Left cardiac atrium (tissue), 4 donors: ENCODE measurements at regions not wholly inside any gene's neighbourhood (a gene's known extent, or its start where the extent isn't known, plus 50 kb on each side); places are given as distances from the start of the nearest gene placed in this dataset.

Experiments
- ATAC-seq, 2 donors: fragments of 200-7000 bp; cut with Tn5 transposase; one replicate each; pipeline ENCODE4 v1.9.1; 2020; ENCODE audit warnings: mild to moderate bottlenecking in 2 of 2, moderate library complexity in 2 of 2
- DNase-seq: peaks from one replicate; pipeline ENCODE4 v3.0.0-alpha.2; 2020
- intact Hi-C, 2 donors: fragments of 100-400 bp; cut with DNase I; formaldehyde crosslinking; loops; one replicate each; pipeline versions ENCODE4 v1.14.1 to v1.15.1; 2022 to 2023
- donor health status: DM: no; HTN: yes; CAD: no.
- donor health status: DM: no; HTN: yes; CAD: no; lungs with severe emphysema.
- donor health status: DM: yes; HTN: yes; CAD: no.
- donor health status: Dilated cardiomyopathy.

DNA sequence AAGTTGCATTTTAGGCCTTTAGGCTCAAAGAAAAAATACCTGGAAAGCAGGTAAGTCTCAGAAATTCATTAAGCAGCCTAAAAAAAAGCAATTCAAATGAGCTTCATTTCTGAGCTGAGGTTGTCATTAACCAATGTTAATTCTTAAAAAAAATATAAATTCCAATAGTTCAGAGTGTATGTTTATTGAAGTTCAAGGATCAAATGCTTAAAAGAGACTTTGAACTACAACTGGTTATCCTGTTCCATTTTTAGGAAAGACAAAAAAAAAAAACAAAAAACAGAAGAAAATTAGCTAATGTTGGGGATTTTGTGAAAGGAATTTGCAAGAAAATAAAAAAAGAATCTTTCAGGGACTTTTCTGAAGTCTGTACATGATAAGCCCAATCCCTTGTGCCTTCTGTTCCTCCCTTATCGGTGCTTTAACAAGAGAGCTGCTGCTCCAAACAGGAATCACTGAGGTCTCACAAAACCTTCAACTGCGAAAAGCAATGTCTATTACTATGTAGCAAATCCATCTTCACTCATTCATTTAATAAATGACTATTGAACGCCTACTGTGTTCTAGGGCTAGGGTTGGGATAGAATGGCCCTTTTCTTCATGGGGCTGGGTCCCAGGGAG, 90.3 kb downstream of the FOXF2 start:
- intact Hi-C loops, result no loop called here
- no peak for ATAC-seq
- no peak for DNase-seq

DNA sequence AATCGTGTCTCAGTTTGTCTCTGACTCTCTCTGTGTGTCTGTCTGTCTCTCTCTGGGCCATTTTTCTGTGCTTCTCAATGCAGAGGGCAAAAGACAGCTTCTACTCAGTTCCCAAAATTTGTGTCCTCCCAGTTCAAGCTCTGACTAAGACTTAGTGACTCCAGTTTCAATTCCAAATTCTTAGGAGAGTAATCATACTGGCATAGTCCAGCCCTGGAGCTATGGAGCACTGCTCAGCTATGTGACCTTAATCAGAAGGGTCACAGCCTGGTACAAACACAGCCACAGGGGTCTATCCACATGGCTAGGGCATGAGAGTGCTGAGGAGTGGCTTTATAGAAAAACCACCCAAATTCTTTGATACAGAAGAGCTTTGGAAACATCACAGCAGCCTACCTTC, 91.9 kb downstream of the FOXF2 start:
- DNase-seq (no peak), ATAC-seq (peak in 1 of 2 donors; percentile 30)
- intact Hi-C loops, result no loop called here

DNA sequence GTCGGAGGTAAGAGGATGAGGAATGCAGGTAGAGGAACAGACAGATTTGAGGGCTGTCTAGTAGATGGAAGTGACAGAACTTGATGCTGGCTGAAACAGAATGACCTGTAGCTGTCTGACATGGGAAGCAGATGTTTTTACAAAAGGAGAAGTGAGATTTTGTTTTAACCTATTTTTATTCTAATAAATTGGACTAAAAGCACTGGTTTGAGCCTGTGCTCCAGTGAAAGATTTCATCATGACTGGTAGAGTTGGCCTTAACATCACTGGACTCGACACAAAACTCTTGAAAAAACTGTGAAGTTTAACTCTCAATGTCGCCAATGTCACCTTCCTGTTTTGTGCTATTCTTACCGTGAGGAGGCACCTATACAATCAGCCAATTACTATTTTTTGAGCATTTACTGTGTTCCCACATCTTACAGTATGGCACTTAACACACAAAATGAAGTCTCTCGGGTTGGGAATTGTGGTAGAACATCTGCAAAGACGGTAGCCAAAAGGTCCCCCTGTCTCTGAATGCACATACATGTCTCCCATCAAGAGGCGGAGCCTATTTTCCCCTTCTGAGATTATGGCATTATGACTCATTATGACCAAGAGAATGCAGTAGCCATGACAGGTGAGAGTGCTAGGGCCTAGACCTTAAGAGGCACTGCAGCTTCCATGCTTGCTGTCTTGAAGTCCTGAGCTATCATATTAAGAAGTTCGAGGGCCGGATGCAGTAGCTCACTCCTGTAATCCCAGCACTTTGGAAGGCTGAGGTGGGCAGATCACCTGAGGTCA, 93.2 kb downstream of the FOXF2 start:
- ATAC-seq (no peak), DNase-seq (no peak)
- intact Hi-C loops, result no loop called here

DNA sequence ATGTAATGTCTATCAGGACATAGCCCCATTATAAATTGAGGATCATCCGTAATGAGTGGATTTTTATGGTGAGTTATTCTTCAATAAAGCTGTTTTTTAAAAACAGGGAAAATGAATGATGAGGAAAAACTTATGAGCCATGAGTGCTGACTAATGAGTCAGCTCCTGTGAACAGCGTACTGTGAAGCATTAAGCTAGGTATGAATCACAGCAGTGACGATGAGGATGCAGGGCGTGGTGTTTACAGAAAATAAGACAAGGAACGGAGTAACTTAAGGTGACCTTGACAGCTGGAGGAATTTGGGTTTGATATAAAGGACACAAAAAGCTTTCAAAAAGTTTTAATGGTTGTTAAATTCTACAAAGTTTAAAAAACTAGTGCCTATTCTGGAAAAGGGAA, 96.3 kb downstream of the FOXF2 start:
- DNase-seq (no peak), ATAC-seq (peak in 1 of 2 donors; percentile 58)
- intact Hi-C loops, result no loop called here

DNA sequence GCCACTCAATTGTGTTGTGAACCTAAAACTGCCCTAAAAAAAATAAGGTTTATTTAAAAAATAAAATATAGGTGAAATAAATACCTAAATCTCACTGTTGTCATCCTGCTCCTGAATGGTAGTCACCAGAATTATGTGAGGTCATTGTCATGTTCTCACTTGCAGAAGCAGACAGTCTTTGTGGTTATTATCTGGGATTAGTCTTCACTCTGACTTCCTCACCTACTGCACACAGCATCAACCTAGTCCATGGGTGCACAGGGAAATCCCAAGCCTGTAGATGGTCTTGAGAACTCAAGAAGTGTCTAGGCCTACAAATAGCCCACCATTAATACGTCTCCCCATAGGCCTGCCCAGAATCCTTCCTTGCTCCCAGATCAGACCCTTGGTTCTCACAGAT, 97.0 kb downstream of the FOXF2 start:
- intact Hi-C loops, result no loop called here
- DNase-seq, result no peak
- no peak for ATAC-seq

DNA sequence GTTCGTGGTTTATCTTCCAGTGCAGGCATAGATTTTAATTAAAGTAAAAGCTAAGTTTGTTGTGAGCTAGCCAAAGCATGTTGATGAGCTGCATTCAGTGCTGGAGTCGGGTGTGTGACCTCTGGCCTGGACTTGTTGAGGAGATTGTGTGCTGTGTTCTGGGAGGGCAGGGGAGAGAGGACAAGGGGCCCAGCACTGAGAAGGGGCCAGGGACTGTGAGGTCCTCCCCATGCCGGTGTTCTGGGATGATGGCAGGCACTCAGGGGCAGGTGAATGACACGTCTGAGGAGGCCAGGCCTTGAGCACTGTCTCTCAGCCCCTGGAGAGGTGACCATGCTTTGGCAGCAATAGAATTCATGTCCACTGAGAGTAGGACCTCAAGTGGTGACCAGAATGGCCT, 97.9 kb downstream of the FOXF2 start:
- intact Hi-C loops, result no loop called here
- ATAC-seq (no peak), DNase-seq (no peak)

DNA sequence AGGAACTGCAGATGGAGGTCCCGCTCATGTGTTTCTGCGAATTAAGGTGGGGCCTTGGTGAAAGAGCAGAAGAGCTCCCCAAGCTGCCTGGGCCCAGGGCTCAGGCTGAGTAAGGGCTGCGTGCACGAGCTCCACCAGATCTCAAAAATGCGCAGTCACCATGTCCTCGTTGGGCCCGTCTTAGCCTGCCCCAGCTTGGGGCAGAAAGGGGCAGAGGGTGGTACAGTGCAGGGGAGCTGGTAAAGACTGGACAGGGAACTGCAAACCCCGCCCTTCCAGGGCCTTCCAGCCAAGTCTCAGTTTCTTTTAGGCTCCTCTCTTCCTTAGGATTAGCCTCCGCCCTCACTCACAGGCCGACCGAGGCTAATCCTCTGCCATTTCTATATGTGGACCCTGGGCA, 101.6 kb downstream of the FOXF2 start:
- intact Hi-C loops, result no loop called here
- no peak for ATAC-seq
- DNase-seq, result no peak

DNA sequence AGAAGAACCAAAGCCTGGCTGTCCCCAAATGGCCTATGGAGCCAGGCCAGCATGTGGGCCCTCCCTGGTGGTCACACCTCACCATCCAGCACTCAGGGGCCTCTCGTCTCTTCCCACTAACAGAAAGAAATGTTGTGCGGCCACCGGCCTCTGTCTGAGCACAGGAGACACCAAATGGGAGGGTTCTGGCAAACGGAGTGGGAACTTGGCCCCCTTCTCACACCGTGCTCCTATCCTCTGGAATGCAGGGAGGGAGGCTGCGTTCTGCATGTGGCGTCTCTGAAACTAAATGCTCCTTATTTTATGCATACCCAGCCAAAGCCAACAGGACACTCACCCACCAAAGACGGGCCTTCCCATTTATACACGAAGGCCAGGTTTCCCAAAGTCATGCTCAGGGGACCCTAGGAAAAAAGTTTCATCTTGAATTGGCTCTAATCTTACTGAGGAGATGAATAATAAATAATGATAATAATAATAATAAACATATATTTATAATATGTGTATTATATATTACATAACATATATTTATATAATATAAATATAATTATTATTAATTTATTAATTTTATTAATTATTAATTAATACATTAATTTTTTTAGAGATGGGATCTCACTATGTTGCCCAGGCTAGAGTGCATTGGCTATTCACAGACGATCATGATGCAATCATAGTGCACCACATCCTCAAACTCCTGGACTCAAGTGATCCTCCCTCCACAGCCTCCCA, 102.4 kb downstream of the FOXF2 start:
- intact Hi-C loops, result no loop called here
- ATAC-seq (no peak), DNase-seq (no peak)

DNA sequence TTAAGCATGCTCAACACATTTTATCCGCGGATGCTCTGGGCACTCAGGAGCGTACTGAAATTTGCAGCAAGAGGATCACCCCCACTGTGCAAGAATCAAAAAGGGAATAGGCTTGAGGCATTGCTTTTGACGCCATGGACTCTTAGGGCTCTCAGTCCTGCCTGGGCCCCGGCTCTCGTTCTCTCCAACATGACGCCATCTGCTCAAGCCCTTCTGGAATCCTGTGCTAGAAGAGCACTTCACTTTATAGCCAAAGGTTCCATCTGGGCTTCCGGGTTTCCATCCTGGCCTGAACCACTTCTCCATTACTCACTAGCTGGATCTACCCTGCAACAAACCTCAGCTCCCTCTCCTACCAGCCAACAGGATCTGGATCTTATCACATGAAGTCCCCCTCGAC, 105.3 kb downstream of the FOXF2 start:
- intact Hi-C loops, result no loop called here
- DNase-seq, result no peak
- ATAC-seq, result no peak

DNA sequence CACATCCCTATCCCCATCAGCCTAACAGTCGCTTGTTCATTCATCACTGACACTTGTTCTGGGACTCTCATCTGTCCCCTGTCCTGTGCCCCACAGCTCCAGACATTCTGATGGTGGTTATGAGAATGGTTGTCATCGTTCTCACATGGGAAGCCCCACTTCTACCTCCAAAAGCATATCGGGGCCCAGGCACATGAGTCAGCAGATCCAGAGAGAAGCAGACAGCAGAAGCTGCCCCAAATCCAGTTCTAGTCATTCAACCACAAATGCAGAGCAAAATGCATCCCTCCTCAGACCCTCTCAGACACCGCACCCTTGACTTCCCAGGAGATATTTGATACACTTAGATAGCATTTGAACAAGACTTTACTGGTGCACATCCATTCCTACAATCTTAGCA, 106.0 kb downstream of the FOXF2 start:
- intact Hi-C loops, result no loop called here
- no peak for DNase-seq
- ATAC-seq, result no peak

DNA sequence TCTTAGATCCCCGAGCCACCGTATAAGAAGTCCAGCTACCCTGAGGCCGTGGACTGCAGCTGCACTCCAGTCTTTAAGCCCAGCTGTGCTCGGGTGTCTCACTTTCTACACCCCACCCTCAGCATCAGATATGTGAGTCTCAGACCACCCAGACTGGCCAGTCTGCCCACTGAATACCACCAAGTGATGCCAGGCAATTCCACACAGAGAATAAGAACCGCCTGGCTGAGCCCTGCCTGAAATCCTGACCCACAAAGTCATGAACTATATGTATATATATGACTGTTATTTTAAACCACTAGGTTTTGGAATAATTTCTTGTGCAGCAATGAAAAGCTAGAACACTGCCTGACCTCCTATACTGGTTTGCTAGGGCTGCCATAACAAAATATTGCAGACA, 106.7 kb downstream of the FOXF2 start:
- intact Hi-C loops, result no loop called here
- ATAC-seq (no peak), DNase-seq (no peak)

DNA sequence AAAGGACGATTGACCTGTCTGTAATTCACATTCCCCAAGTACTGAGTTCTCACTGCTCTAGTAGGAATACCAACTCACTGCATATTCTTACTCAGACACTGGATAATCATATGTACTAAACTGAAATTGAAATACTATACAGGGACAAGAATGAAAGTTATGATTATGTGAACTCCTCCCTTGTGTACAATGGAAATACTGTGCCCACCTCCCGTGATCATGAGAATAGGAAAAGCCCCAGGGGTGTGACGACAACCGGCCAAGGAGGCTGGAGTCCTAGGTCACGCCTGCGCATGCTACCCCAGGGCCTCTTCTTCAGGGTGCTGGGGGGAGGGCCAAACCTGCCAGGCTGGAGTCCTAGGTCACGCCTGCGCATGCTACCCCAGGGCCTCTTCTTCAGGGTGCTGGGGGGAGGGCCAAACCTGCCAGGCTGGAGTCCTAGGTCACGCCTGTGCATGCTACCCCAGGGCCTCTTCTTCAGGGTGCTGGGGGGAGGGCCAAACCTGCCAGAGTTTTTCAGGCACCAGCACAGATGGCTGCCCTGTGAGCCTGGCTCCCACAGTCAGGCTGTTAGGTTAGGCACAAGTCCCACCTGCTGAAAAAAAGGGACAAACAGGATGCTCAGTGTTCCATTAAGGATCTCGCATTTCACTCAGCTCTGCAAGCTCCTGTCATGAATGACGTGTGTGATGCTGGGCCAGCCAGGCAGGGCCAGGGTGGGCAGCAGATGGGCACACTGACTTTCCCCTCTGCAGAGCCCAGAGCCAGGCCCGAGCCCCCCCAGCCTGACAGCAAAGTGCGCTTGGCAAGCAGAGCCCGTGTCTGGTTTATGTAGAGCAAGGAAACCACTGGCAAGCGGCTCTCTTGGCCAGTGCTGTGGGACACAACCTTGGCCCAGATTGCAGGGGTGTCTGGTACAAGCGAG, 107.7 kb downstream of the FOXF2 start:
- DNase-seq, result no peak
- ATAC-seq, result peak in 1 of 2 donors; percentile 55
- intact Hi-C loops, result no loop called here

DNA sequence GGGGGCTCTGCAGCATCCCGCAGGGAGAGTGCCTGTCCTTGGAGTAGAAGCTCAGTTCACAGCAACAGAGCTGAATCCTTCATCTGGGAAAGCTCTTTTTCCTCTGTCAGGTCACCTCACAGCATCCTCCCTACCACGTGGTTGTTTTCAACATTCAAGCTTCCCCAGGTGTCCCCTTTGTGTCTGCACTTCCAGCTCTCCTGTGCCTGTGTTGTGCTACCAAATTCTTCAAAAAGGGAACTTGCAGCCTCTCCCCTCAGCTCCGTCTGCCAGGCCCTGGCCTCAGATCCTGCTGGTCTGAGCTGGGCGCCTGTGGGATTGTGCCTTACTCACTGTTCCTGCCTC, 108.4 kb downstream of the FOXF2 start:
- DNase-seq, result no peak
- no peak for ATAC-seq
- intact Hi-C loops, result no loop called here

DNA sequence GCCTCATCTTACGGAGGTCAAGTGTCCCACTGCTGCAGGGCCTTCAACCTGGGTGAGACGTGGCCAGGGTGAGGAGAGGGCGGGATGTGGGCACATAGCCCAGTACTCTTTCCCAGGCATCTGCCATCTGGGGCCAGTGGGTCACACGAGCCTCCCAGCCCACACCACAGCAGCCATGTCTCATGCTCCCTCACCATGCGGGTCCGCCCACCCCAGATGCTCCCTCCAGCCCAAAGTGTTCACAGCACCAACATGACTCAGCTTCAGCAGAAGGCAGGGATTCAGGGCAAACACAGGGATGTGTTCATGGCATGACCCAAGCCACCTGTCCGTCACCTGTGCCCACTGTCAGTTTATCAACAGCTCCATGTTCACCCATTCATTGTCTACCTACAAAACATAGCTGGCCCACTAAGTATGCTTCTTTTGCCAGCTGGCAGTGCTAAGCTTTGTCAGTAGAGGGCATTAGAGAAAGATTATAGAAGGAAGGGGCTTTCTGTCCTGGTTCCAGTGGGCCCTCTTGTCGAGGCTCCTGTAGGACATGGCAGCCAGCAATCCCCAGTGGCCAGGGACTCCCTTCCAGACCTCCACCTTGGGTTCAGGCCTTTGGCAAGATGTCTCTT, 109.2 kb downstream of the FOXF2 start:
- intact Hi-C loops, result no loop called here
- no peak for DNase-seq
- no peak for ATAC-seq

DNA sequence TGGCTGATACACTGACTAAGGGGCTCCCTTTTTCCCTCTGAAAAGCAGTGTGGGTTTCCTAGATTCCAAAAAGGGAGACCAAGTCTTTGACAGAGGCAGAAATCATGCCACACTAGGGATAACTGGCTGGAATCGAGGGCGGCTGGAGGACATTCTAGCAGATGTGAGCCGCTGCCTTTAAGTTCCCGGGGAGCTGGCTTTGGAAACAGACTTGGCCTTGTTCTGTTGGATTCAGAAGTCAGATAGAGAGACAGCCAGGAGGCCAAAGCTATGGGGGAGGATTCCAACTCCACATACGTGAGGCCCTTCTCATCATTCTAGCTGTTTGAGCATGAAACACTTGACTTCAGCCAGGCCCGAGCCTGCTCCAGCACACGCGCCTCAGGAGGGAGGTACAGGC, 109.9 kb upstream of the FOXC1 start:
- ATAC-seq (peak in 1 of 2 donors; percentile 45), DNase-seq (no peak)
- intact Hi-C loops, result no loop called here

DNA sequence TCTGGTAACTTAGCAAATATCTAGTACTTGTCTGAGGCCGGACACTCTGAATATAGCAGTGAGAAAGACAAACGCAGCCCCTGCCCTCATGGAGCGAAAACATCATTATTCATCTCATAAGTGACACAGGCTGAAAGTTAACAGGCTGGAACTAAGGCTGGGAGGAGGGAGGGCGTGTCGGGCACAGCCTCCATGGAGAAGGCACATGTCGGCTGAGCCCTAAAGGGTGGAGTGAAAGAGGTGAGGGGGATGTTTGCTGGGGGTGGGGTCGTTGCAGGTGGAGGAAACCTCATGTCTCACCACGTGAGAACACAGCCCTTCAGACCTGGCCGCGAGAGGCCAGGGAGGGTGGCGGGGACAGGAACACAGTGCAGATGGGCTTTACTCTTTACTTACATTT, 108.8 kb upstream of the FOXC1 start:
- DNase-seq, result no peak
- intact Hi-C loops, result no loop called here
- ATAC-seq, result no peak

DNA sequence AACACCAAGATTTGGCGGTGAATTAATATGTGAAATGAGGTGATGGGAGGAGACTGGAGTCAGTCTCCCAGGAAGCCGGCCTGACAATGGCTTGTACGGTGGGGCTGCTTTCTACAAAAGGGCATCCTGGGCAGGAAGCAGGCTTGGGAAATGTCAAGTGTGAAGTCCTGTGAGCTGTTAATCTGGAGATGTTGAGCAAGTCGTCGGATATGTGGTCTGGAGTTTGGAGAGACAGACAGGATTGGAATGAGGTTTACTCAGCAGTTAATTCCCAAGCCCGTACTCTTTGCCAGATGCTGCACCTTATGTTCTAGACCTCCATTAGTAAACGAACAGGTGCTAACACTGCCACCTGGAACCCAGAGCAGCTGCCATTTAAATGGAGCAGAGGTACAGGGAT, 107.7 kb upstream of the FOXC1 start:
- DNase-seq (no peak), ATAC-seq (no peak)
- intact Hi-C loops, result no loop called here

DNA sequence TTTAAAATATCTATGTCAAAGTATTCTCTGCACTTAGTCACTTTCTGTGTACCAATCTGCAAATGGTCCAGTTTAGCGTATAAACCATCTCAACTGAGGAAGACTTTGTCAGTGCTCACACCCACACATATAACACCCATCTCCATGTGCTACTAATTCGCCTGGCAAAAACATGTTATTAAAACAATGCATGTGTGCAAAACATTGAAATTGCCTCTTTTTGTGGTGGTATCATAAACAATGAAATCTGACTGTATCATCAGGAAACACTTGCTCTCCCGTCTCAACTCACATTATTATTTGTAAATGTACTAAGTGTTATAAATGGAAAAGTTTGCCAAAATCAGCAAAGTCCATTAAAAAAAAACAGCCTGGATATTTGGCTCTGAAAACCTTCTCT, 105.9 kb upstream of the FOXC1 start:
- ATAC-seq (no peak), DNase-seq (no peak)
- intact Hi-C loops, result no loop called here

DNA sequence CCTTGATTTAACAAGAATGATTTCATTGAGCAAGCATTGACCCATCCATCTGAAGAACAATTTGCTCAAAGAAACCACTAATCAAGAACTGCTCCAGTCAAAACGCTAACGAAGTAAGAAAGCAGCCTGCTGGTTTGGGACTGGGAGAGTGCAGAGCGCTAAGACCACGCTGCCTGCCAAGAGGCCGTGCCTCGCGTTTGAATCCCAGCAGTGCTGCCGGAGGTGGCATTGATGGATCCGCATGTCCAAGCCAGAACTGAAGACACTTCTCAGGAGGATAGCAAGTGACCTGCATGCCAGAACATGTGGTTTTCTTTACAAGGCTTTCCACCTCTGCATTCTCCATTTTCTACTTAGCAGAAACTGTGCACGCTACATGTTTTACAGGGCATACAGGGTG, 105.2 kb upstream of the FOXC1 start:
- DNase-seq (no peak), ATAC-seq (peak; percentile 15 to 38)
- intact Hi-C loops, result no loop called here
